CD4-positive, alpha-beta T cell treated with Interleukin-15 for 4 hours (primary cell): ENCODE measurements at regions not wholly inside any gene's neighbourhood (a gene's known extent, or its start where the extent isn't known, plus 50 kb on each side); places are given as distances from the start of the nearest gene placed in this dataset.

Source experiments
- DNase-seq: peaks from one replicate; pipeline ENCODE4 v3.0.0-alpha.2; 2020; ENCODE audit warnings: low spot score

GRCh38 chr6:8579372-8579771 is 144.0 kb upstream of the SLC35B3 start:
- DNase-seq = no peak

GRCh38 chr6:8578006-8578405 is 142.7 kb upstream of the SLC35B3 start:
- DNase-seq = no peak

DNA sequence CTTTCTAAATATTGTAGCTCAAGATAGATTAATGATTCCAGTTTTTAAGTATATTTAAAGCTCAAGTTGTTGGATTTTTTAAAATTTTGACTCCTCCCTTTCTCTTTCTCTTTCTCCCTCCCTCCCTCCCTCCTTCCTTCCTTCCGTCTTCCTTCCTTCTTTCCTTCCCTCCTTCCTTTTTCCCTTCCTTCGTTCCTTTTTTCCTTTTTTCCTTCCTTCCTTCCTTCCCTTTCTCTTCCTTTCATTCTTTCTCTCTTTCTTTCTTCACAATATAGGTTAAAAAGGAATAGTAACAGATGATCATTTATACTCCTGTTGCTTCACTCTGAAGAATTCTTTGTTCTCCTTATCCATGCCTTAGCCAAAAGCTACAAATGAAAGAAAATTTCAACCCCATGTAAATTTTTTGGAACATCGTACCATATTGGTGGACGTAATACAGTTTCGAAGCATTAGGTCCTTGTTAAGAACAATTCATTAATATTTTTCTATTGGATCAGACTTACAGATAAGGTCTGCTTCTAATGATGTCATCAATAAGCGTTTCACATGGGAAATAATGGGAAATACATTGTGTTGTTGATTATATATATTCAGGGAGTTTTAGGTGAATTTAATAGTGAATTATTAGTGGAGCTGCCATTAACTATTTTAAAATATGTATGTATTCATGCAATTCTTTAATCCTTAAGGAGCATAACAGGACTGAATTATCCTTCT is 139.6 kb upstream of the SLC35B3 start:
- DNase-seq = no peak

GRCh38 chr6:8574311-8574710 is 139.0 kb upstream of the SLC35B3 start:
- no peak for DNase-seq

- no peak for DNase-seq
These were observed 135.0 kb upstream of the SLC35B3 start for GRCh38 chr6:8570256-8570920.

DNA sequence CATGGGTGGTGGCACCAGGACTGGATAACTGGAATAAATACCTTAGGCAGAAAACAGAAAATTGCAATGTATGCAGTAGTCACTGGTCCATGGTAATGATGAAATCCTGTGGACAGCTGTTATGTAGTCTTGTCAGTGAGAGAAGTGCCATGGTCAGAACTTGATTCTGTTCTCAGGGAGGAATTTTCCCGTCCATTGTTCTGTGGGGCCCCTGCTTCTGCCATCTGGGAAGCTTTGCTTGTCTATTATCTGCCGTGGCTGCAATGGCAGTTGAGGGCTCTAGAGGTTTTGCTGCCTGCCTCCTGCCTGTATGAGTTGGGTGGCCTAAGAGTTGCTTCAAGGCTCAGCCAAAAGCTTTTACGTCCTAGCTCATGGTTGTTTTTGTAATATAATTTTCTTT is 126.8 kb upstream of the SLC35B3 start:
- DNase-seq = no peak

- DNase-seq = no peak
These were observed 123.6 kb upstream of the SLC35B3 start for GRCh38 chr6:8558953-8559352.

DNA sequence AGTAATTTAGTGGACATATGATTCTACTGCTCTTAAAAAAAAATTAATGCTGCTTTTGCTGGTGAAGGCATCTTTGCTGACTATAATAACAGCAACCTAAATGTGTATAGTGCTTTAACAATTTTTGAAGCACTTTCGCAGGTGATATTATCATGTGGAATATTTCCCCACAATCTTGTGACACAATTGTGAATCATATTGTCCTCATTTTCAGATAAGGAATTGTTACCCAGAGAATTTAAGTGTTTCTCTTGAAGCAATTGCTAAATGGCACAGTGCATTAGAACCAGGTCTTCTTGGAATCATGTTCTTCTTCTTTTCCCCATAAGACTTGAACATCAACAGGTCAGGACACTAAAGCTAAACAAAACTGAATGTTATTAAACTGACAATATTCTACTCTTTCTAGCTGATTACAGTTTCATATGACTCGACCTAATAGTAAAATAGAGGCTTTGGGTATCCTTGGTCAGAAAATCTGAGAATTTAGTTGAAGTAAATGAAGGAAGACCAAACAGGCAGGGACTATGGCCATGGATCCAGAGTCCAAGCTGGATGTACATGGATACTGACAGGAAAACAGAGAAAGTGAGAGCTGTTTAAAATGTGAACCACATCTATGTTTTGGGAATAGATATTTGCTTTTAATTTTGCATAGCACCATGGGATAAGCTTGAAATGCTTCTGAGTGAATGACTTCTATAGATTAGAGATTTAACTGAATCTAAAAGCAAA is 121.8 kb upstream of the SLC35B3 start:
- no peak for DNase-seq

GRCh38 chr6:8556370-8557013 is 121.1 kb upstream of the SLC35B3 start:
- no peak for DNase-seq

DNA sequence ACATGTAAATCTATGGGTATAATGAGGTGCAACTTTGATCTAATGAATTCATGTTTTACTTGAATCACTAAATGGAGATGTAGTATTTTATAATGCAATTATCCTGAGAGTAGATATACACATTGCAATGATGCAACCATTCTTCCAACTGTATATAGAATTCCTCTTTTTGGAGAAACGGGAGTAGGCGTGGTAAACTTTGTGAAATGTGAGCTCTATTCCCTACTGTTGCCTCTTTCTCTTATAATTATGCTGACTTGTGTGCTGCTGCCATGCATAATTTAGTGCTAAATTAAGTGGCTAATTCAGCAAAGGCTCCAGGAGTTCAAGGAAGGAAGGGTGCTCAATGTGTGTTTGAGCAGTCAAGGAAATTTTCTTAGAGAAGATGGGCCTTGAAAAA is 116.6 kb upstream of the SLC35B3 start:
- DNase-seq = no peak

DNA sequence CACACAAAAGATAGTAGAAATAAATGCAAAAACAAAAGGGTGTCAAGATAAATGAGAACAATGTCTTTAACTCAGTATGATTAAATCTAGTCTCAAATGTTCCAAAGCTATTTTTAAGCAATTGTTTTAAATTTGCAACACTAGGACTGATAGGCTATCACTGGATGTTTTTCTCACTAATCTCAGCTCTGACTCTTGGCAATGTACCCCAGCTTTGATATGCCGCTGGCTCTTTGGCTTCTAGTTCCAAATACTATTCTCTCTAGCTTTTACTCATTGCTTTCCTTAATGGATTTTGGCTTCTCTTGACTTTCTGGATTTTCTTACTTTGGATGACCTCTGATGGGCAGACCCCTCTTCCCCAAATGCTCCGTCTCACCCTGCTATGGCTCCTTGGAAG is 116.0 kb upstream of the SLC35B3 start:
- DNase-seq = no peak

- no peak for DNase-seq
These were observed 113.9 kb upstream of the SLC35B3 start for GRCh38 chr6:8549074-8549790.

- no peak for DNase-seq
These were observed 111.2 kb upstream of the SLC35B3 start for GRCh38 chr6:8546496-8546895.

DNA sequence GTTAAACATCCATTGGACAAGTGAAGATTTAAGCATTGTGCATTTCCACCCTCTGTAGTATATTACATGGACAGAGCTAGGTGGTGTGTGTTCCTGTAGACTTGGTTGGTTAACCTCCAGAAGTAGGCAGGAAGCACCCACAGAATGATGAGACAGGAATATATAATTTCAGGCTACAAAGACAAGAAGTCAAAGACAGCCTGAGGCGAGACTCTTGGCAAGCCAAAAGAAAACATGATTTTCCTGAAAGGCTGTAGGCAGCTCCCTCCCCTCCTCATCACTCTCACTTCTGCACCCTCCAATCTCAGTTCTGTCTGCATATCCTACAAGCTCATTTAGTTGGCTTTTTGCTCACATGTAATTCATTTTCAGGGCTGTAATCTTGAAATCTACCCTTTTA is 110.0 kb upstream of the SLC35B3 start:
- no peak for DNase-seq

- DNase-seq = no peak
These were observed 108.4 kb upstream of the SLC35B3 start for GRCh38 chr6:8543714-8544113.

DNA sequence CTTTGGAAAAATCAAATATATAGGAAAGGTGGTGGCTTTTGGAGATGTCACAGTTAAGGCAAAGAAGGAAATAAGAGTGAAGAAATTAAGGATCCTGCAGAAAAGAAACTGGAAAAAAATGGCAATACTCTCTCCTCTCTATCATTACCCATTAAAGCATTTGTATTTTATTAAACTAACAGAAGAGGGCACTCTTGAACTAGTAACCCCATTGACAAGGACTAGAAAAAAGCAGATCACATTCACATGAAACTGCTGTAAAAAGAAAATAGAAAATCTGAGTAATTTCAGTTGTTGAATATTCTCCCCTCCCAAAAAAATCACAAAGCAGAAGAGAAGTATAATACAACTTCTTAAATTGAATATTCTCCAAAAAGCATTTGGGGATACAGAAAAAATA is 104.1 kb upstream of the SLC35B3 start:
- DNase-seq = no peak

GRCh38 chr6:8536122-8536521 is 100.8 kb upstream of the SLC35B3 start:
- no peak for DNase-seq

DNA sequence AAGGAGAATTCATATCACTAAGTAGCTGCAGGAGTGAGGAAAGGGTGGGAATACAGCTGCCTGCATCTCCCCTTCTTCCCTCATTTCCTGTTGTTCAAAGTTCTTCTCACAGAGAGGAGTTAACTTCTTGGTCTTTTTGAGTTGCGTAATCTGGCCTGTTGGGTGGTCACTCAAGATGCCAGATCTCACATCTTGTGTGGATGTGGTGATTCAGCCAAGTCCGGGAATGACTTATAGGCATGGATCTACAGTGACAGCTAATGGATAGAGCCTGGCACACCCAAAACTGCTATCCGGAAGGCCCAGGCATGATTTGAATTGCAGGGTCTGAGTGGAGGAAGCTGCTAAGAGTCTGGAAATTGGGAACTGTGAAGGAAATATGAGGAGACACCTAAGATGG is 100.2 kb upstream of the SLC35B3 start:
- DNase-seq = no peak

DNA sequence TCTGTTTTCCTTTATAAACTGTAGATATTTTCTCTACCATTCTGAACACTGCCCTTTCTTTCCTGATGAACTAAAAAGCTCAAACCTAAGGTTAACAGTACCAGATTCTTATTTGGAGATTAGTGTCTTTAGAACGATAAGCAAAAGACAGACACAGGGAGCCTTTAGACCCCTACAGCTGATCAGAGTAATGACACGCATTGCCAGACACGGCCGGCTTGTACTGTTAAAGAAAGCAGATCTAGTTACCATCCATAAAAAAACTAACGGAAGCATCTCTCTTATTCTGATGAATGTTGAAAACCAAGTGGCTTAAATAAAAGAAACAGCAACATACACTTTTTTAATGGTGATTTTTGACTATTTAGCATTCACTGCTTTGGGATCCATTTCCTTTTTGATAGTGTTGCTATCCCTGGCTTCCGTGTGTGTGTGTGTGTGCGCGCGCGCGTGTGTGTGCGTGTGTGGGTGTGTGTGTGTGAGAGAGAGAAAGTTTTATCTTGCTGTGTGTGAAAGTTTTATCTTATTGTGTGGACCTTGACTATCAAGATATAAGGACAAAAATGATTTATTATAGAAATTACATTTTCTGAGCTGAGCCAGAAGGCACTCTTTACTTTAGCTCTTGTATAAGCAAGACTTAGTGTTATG is 95.6 kb upstream of the SLC35B3 start:
- DNase-seq = no peak

GRCh38 chr6:8529250-8529649 is 93.9 kb upstream of the SLC35B3 start:
- no peak for DNase-seq

DNA sequence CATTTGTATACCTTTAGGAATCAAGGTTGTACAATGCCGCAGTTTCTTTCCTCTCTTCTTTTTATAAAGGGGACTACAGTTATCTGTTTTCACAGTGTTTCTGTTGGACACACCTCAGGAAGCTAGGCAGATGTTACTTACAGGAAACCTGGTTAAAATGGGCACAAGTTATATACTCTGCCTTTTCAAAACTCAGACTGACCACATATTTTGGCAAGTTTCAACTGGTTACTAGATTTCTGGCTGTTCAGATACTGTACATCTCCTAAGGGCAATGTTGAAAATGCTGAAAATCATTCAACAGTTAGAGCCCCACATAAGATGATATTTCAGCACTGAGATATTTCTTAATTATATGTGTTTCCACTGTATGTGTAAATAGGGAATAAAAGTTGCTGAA is 92.5 kb upstream of the SLC35B3 start:
- no peak for DNase-seq

DNA sequence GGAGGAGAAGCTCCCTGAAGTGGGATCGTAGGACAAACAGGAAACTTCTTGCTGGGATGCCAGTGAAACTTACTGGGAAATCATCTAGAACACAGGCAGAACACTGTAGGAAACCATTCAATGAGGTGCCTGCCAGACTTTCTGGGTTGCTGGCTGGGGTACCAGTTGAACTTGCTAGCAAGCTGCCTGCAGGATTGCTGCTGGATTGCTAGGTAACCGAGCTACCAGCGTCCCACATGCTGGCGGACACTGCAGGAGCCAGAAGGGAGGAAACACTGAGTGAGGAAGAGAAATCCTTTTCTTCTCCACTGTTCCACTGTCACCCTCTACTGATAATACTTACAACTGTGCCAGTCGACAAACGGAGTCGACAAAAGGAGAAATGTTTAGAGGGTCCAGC is 91.3 kb upstream of the SLC35B3 start:
- no peak for DNase-seq
